Left colon (tissue), 2 donors: ENCODE measurements at regions not wholly inside any gene's neighbourhood (a gene's known extent, or its start where the extent isn't known, plus 50 kb on each side); places are given as distances from the start of the nearest gene placed in this dataset.

Experiments used
- ATAC-seq: fragments of 200-7000 bp; cut with Tn5 transposase; one replicate; pipeline ENCODE4 v1.9.1; 2020; ENCODE audit warnings: mild to moderate bottlenecking, moderate library complexity
- DNase-seq, 2 donors: peaks; one replicate each; pipeline ENCODE4 v3.0.0-alpha.2; 2020
- intact Hi-C, 2 donors: fragments of 100-400 bp; cut with DNase I in 1 of 2; cut with micrococcal nuclease in 1 of 2; formaldehyde crosslinking; loops; one replicate each; pipeline versions ENCODE4 v1.11.2 to v1.14.0; 2022; cut with DNase I, micrococcal nuclease
- donor health status: DM: no; HTN: no; CAD: no.
- donor health status: DM: yes; HTN: yes; CAD: no.

- intact Hi-C loops, result no loop called here
- DNase-seq (no peak), ATAC-seq (peak; percentile 62)
These were observed 1388.6 kb upstream of the PIK3C3 start for GRCh38 chr18:40566510-40566844.

DNA sequence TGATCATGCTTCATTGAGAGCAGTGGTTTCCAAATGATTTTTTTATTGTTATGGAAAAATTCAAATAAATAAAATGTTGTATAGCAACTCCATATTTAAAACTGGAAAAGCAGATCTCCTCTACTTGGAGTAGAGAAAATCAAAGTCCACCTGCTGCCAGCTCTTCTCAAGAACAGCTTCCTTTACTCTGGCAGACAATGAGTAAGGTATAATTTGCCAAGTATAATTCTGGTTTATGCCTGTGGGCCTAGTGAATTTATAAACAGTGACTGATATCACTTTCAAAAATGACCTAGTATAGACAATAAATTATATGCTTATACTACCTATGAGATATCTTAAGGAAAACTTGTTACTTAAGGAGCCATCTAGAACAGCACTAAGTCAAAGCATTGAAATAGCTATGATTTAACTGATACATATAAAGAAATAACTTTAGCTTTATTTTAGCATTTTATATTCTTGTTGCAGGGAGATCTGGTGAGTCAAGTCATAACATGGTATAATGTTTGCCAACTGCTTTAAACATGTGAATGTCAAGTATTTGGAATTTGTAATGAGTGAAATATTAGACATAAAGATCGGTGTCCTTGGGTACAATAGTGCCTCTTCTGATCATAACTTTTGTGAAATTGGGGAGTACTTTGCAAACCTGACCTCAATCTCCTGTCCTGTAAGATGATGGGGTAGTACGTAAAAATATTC is 1389.1 kb upstream of the PIK3C3 start:
- ATAC-seq (peak; percentile 60), DNase-seq (no peak)
- intact Hi-C loops, result no loop called here

- ATAC-seq (no peak), DNase-seq (no peak)
- intact Hi-C loops, result no loop called here
These were observed 1395.5 kb upstream of the PIK3C3 start for GRCh38 chr18:40559556-40559955.

DNA sequence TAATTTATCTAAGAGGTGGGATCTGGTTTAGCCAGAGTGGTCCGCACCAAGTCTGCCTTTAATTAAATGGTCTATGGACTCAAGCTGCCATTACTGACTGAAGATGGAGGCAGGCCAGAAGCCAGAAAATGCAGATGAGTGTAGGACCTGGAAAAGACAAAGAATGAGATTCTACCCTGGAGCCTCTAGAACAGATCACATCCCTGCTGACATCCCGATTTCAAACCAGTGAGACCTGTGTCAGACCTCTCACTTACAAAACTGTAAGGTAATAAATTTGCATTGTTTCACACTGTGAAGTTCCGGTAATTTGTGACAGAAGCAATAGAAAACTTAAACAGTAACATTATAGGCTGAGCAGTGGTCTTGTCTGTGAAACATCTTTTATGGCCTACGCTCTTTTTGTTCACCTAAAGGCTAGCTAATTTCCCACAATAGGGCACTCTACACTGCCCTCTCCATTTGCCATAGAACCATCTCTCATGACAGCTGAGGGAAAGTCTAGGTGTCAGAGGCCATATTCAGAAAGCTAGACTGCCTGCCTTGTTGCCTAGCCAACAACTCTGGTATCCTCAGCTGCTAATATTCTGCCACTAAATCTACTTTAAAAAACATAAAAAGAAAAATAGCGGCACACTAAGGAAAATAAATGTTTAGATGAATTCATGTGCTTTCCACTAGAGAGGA is 1396.2 kb upstream of the PIK3C3 start:
- intact Hi-C loops, result no loop called here
- DNase-seq, result no peak
- no peak for ATAC-seq

DNA sequence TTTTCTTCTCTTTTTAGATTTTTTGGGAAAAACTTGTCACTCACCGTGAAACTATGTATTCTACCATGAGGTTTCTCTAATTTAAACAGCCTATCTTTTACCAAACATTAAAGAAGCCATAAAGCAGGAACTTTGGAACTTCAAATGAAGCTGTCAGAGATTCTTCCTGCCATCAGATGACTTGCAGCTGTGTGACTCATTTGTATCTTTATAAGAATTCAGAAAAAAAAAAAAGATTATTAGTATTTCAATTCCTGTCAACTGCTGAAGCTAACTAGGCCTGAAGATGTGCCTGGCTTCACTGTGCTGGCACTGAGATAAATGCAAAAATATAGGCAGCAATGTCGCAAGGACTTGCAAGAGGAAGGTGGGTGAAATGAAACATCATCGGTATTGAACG is 1399.1 kb upstream of the PIK3C3 start:
- no peak for DNase-seq
- intact Hi-C loops, result no loop called here
- no peak for ATAC-seq

GRCh38 chr18:40553029-40553428 is 1402.0 kb upstream of the PIK3C3 start:
- ATAC-seq (no peak), DNase-seq (no peak)
- intact Hi-C loops, result no loop called here

GRCh38 chr18:40546875-40547274 is 1408.2 kb upstream of the PIK3C3 start:
- DNase-seq (no peak), ATAC-seq (no peak)
- intact Hi-C loops, result no loop called here

DNA sequence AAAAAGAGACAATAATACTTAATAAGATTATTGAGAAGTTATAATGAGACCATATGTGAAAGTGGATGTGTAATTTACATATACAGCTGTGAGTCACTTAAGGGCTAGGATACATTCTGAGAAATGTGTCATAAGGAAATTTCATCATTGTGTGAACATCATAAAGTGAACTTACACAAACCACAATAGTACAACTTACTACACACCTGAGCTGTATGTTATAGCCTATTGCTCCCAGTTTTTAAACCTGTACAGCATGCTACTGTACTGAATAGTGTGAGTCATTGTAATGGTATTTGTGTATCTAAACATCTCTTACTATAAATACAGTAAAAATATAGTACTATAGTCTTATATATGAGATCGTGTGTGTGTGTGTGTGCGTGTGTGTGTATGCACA is 1420.3 kb upstream of the PIK3C3 start:
- no peak for ATAC-seq
- DNase-seq, result no peak
- intact Hi-C loops, result no loop called here

GRCh38 chr18:40532046-40532445 is 1423.0 kb upstream of the PIK3C3 start:
- ATAC-seq, result no peak
- intact Hi-C loops, result no loop called here
- no peak for DNase-seq

DNA sequence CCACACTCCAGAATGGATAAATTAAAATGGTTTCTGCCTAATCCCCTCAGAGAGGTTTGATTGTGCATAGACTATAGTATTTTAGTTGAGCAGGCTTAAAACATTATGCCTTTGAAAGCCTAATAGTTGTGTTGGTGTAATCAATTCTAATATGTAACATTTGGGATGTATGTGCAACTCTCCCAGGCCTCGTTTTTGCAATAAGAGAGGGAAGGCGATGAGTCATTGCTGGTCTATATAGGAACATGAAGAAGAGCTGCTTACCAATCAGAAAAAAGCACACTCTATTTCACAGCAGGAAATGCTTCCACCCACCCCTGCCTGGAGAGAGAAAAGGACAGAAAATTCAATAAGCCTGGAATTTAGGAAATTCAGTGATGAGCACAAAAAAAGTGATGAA is 1424.0 kb upstream of the PIK3C3 start:
- no peak for DNase-seq
- ATAC-seq, result no peak
- intact Hi-C loops, result no loop called here

DNA sequence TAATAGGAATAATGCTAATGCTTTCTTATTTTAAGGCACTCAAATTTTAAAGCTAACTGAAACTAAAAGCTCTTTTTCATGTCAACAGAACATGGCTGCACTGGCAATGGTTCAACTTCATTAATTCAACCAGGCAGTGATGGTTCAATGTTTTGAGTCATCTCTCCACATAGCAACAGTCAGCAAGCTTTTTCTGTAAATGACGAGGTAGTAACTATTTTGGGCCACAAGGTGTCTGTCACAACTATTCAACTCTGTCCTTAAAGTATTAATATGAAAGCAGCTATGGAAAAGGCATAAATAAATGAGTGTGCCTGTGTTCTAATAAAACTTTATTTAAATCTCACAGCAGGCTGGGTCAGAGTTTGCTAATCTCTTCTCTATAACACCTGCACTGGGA is 1425.6 kb upstream of the PIK3C3 start:
- ATAC-seq, result no peak
- intact Hi-C loops, result no loop called here
- DNase-seq, result no peak

DNA sequence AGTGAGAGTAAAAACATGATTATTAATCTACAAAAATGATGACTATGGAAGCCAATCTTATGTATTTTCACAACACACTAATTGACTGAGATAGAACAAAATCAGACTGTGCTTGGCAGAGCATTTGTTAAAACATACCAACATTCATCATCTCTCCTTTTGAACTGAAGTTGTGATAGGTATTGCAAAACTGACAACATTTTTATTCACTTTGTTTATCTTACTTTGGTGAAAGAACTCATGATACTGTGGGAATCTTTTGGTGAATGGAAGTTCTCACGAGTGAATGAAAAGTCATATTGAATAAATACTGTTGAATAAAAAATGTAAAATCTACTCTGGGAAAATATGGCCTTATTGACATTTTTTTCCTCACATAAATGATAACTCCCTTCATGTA is 1430.2 kb upstream of the PIK3C3 start:
- no peak for DNase-seq
- no peak for ATAC-seq
- intact Hi-C loops, result no loop called here

DNA sequence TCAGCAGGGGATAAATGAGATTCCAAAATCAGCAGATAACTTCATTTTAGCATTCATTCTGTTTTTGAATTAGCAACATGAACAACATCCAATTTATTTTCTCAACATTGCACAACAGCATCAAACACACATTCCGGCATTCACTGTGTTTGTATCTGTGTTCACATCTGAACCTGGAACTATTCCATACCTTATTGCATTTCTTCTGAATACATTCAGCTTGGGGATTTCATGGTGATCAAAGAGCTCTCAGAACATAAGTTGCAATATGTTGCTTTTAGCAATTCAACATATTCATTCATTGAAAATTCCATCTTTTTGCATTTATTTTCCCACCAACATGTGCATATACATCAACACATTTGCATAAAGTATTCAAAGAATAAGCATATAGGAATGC is 1431.7 kb upstream of the PIK3C3 start:
- intact Hi-C loops, result no loop called here
- no peak for DNase-seq
- ATAC-seq, result no peak

- intact Hi-C loops, result no loop called here
- DNase-seq (no peak), ATAC-seq (no peak)
These were observed 1454.0 kb upstream of the PIK3C3 start for GRCh38 chr18:40501026-40501425.

DNA sequence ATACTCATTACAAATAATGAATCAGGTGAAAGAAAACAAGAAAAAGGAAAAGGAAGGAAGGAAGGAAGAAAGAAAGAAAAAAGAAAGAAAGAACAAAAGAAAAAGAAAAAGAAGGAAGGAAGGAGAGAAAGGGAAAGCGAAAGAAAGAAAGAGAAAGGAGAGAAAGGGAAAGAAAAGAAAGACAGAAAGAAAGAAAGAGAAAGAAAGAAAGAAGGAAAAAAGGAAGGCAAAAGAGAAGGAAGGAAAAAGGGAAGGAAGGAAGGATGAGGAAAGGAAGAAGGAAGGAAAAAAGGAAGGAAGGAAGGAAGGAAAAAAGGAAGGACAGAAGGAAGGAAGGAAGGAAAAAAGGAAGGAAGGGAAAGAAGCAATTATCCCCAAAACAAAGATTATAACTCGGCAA is 1460.4 kb upstream of the PIK3C3 start:
- DNase-seq (no peak), ATAC-seq (no peak)
- intact Hi-C loops, result no loop called here

- intact Hi-C loops, result no loop called here
- DNase-seq (no peak), ATAC-seq (no peak)
These were observed 1461.7 kb upstream of the PIK3C3 start for GRCh38 chr18:40493316-40493715.

DNA sequence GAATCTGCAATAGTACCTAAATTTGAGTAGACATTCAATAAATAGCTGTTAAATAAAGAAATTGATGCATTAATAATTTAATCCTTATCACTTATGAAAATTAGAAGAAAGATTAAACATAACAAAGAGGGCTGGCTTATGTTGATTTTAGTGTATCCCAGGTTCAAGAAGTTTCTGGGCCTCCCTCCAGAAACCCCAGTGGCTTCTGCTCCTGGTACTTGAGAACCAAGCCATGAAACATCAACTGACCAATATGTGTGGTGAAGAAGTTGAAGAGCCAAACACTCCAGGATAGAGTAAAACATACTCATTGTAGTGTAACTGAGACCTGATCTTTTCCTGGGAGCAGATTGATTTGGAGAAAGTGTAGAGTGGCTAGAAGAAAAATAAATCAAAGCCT is 1465.7 kb upstream of the PIK3C3 start:
- ATAC-seq, result no peak
- DNase-seq, result no peak
- intact Hi-C loops, result no loop called here

DNA sequence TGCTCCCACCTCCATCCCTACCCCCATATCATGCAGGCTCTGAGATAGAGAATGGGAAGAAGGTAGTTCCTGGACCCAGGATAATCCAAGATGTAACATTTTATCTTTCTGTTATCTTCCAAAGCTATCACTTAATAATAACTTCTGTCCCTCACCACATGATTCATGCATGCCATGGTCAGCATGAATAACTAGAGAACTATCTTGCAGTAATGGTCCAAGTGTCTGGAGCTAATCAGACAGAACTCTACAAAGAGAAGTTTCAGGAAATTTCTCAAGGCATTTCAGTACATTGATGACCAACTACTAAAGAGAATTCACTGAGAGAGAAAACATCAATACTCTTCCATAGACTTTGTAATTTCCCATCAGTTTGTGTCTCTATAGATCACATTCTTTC is 1469.7 kb upstream of the PIK3C3 start:
- DNase-seq, result no peak
- no peak for ATAC-seq
- intact Hi-C loops, result no loop called here

GRCh38 chr18:40473221-40474029 is 1481.6 kb upstream of the PIK3C3 start:
- intact Hi-C loops, result no loop called here
- ATAC-seq (no peak), DNase-seq (no peak)

GRCh38 chr18:40470723-40471122 is 1484.3 kb upstream of the PIK3C3 start:
- ATAC-seq (no peak), DNase-seq (no peak)
- intact Hi-C loops, result no loop called here
